HG03108 (cell line): ENCODE measurements at regions not wholly inside any gene's neighbourhood (a gene's known extent, or its start where the extent isn't known, plus 50 kb on each side); places are given as distances from the start of the nearest gene placed in this dataset.

Experiments used
- ATAC-seq: cut with Tn5 transposase; IDR thresholded peaks from one replicate; pipeline ENCODE4 v1.9.1; 2021; ENCODE audit warnings: moderate library complexity; ENCODE audit not compliant: unreplicated experiment

DNA sequence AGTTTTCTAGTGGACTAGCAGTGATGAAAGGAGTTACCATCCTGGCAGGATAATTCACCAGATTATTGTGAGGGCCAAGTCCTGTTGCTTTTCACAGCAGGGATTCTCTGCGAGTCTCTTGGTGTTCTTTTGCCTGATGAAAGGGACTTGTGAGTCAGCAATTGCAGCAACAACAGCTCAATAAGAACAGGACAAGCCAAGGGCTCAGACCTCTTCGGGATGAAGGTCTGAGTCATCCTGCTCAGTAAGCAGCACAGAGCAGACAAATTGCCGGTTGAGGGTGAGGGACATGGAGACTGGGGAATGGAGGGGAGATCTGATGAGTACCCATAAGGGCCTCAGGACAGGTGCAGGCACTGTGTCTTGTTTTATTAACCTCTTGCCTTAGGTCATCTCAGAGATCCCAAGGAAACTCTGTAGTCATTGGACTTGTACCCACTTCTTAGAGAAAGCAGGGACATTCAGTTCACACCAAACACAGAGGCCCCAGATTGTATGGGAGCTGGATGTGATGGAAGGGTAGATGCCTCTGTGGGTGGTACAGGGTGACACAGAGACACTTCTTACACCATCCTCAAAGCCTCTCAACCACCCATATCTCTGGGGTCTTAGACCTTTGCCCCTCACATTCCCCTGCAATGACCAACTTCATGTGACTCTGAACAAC lies 173.8 kb upstream of the TLE3 start:
- ATAC-seq, result no peak

DNA sequence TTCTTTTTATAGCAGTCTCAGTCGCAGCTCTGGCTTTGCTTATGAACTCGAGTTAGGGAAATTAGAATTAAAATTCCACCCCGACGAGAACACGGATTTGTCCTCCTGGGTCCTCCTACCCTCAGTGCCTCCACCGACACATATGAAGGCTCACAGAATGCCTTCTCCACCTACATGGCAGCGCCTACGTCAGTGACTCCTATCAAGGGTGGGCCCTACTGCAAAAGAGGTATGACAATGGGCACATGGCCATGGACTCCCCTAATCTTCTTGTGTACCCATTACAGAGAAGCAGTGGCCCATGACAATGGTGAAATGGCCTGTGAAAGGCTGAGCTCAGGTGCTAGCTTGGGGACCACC lies 173.0 kb upstream of the TLE3 start:
- no peak for ATAC-seq

DNA sequence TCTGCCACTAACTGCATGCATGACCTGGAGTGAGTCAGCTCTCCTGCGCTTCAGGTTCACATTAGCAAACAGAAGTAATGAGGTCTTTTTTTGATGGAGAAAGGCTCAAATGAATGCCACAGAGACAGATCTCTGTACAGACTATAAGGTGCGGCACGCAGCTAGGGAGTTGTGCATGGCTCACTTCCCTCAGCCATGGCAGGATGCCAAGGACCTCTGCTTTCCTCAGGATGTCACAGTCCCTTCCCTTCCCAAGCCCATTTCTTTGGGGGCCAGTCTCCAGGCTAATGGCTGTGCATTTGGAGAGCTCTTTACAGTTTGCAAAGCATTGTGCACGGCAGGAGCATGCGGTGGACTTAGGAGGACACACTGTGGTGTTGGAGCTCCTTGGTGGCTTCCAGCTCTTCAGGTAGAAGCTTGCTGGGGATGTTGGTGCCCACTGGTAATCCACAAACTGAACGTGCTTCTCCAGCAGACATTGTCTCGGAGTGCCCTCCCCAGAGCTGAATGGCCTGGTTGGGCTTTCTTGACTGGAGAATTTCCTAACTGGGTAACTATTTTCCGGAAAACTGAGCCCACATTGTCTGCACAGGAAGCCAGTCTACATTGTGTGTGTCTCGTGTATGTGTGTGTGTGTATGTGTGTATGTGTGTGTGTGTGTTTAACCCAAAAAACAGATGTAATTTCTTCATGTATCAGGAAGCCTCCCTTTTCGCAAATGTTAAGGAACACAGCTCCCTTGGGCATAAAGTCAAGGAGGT lies 172.5 kb upstream of the TLE3 start:
- ATAC-seq, result no peak

DNA sequence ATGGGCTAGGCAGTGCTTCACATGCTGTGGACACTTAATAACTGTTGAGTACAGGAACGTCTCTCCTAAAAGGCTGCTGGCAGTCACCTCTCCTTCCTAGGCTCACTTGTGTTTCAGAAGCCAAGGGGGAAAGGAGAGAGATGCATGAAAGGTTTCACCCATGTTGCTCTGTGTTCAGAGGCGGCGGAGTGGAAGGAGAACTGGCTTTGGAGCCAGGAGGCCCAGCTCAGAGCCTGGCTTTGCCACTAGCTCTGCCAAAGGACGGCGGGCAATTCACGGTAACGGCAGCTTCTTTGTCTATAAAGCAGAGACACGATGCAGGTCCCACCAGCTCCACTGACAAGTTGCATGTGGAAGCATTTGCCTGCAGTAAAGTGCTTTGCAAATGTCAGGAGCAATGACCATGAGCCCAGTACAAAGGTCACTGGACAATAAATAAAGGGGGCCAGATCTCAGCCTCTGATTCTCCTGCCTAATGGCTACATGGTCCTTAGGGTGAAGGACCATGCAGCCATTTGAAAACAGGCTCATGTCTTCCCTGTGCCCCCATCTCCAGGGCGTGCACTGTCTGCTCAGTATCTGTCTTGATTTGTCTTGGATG lies 171.7 kb upstream of the TLE3 start:
- ATAC-seq, result no peak

GRCh38 chr15:70268698-70269251 lies 171.1 kb upstream of the TLE3 start:
- no peak for ATAC-seq

DNA sequence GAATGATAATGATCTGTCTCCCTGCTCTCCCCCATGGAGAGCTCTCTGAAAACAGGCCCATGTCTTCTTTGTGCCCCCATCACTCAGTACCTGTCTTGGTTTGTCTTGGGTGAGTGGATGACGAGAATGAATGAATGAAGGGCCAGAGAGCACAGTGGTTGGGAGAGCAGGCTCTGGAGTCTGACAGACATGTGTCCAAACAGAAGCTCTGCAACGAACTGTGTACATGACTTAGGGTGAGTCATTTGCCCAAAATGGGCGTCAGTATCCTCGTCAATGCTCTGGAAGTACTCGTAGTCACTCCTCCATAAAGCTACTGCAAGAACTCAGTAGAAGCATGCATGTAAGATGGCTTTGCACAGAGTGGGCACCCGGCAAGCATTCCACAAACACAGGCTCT lies 170.2 kb upstream of the TLE3 start:
- ATAC-seq, result no peak

DNA sequence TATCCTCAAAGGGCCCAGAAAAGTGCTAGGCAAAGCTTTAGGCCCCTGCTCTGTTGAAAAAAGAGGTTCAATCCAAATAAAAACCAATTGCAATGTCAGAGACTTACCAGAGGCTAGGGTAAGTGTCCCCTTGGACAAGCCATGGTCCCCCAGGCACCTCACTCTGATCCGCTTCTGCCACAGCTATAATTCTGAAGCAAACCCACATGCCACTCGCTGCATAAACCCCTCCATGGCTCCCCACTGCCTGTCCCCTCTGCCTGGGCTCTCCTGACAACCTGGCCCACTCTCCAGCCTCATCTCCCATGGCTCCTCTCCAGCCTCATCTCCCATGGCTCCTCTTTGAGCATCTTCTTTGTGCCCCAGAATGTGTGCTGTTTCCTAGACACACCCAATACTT lies 169.6 kb upstream of the TLE3 start:
- ATAC-seq, result no peak

- ATAC-seq, result no peak
Measured at GRCh38 chr15:70266412-70267121, 168.8 kb upstream of the TLE3 start.

- ATAC-seq, result no peak
Measured at GRCh38 chr15:70265986-70266385, 168.3 kb upstream of the TLE3 start.

- ATAC-seq, result no peak
Measured at GRCh38 chr15:70265466-70265978, 167.8 kb upstream of the TLE3 start.

GRCh38 chr15:70264738-70265465 lies 167.2 kb upstream of the TLE3 start:
- ATAC-seq, result no peak

GRCh38 chr15:70264014-70264582 lies 166.4 kb upstream of the TLE3 start:
- no peak for ATAC-seq

DNA sequence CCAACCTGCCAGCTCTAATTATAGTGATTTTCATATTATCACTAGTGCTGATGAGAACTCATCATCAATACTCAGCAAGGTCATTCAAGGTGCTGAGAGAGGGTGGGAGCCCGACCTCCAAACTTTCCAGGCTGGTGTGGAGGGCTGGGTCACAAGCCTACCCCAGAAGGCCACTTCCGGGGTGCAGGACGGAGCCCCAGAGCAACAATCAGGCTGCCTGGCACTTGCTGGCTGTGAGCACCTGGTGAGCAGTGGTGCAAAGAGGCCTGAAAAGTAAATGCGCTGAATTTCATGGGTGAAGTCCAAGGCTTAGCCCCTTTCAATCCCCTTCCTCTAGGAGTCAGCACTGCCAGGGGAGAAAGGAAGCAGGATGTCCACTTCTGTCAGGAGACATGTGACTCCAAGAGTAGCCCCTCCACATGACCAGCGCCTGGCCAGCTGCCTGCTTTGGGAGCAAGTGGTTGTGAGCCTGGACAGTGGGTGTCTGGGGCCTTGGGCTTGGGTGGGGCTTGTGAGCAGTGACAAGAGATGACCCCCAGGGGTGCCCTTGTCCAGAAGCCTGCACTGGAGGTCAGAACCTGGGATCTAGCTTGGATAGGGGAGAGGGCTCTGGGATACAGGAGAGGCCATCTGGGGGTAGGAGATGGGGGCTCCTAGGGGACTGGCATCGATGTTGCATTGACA lies 165.0 kb upstream of the TLE3 start:
- no peak for ATAC-seq

DNA sequence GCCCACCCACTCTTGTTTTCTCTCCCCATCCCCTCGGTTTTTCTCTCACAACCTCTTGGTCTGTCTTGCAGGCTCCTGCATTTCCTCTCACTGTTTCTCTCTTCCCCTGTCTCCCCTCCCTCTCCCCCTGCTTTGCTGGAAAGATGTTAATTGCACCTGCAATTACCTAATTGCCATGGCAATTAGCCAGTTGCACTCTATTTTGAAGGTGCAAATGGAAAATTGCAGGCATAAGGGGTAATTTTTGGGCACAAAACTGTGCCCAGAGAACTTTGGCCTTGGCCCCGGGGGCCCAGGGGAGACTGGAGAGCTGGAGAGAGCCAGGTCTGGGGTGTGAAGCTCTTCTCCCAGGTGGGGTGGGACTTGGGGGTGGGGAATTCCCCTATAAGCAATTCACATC lies 164.5 kb upstream of the TLE3 start:
- no peak for ATAC-seq

GRCh38 chr15:70261083-70261482 lies 163.4 kb upstream of the TLE3 start:
- ATAC-seq, result no peak

DNA sequence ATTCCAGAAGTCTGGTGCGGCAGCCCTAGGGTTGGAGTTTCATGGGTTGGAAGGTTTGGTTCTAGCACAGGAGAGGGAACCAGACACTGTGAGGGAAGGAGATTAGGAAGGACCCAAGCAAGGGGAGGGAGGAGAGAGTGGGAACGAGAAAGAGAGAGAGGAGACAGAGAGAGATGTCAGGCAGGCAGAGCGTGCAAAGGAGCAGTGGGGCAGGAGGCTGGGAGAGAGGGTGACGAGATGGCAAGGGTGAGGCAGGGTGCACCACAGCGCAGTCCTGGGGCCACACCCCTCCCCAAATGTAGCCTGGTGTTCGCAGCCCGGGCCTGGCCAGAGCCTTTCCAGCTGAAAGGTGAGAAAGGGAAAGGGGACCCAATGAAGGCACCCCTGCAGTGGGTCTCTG lies 162.9 kb upstream of the TLE3 start:
- no peak for ATAC-seq

- no peak for ATAC-seq
Measured at GRCh38 chr15:70259640-70260508, 162.2 kb upstream of the TLE3 start.

DNA sequence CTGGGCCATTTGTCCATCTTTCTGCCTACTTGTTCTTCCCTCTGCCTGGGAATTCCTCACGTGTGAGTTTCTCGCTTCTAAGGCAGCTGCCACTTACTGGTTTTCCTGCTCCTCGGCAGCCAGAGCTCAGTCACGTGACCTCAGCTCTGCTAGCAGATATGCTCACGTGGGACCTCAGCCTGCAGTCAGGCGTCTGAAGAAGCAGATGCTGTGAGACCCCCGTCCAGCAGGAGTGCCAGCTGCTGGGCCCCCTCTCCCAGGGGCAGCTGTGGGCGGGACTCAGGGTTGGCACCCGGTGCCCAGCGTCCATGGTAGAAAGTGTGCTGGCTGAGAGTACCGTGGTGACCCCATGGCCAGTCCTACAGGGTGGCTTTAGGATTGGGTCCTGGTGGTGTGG lies 161.3 kb upstream of the TLE3 start:
- ATAC-seq, result no peak
